HuH-7.5 (cell line): ENCODE measurements at regions not wholly inside any gene's neighbourhood (a gene's known extent, or its start where the extent isn't known, plus 50 kb on each side); places are given as distances from the start of the nearest gene placed in this dataset.
"Not testable (repeated sequence)": the region's sequence is repeated elsewhere in the genome, so short reads cannot be mapped to it uniquely, and the experiment has no call there.

Experiments
- DNase-seq: peaks from one replicate; pipeline ENCODE4 v3.0.0; 2011; ENCODE audit warnings: low spot score

GRCh38 chr4:33467291-33467690 lies 2747.1 kb downstream of the PCDH7 start:
- no peak for DNase-seq

GRCh38 chr4:33470805-33471204 lies 2750.6 kb downstream of the PCDH7 start:
- DNase-seq: no peak

GRCh38 chr4:33477715-33478114 lies 2757.5 kb downstream of the PCDH7 start:
- DNase-seq: no peak

DNA sequence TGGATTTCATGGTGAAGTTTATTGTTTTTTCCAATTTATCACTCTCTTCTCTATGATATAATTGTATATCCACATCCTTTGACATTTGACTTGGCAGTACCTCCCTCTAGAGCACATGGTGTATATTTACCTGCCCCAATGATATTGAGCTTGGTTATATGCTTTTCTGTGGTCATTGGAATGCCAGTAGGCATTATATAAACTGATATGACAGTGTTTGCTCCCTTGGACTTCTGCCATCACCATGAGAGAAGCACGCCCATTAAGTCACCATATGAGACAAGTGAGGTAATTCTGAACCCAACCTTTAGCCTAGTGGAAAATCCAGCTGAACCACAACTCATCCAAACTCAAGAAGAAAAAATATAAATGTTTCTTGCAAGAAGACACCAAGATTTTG lies 2761.5 kb downstream of the ARAP2 start:
- DNase-seq: no peak

GRCh38 chr4:33485111-33485510 lies 2759.2 kb downstream of the ARAP2 start:
- DNase-seq: no peak

DNA sequence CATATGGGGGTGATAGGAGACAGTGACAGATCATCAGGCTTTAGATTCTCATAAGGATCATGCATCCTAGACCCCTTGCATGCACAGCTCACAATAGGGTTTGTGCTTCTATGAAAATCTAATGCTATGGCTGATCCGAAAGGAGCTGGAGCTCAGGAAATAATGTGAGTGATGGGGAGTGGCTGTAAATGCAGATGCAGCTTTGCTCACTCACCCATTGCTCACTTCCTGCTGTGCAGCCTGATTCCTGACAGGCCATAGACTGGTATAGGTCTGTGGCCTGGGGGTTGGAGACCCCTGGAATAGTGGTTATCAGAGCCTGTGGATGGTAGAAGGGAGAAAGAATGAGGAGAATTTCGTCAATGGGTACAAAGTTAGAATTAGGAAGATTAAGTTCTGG lies 2751.1 kb downstream of the ARAP2 start:
- no peak for DNase-seq

DNA sequence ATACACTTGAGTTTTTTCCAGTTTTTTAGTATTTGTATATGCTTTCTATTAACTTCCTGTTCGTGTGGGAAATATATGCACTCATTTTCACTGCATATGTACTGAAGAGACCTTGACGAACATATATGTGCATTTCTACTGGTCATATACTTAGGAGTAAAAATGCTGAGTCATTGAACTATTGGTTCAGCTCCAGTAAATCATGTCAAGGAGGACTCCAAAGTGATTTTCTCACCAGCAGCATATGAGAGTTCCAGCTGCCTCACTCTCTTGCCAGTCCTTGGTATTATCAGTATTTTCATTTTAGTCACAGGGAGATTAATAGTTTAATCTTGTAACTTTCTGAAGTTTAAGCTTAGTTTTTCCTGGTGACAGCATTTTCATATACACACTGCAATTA lies 2750.2 kb downstream of the ARAP2 start:
- no peak for DNase-seq

DNA sequence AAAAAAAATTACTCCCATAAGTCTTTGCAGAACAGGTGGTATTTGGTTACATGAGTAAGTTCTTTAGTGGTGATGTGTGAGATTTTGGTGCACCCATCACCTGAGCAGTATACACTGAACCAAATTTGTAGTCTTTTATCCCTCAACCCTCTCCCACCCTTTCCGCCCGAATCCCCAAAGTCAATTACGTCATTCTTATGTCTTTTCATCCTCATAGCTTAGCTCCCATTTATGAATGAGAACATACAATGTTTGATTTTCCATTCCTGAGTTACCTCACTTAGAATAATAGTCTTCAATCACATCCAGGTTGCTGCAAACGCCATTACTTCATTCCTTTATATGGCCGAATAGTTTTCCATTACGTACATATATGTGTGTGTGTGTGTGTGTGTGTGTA lies 2742.7 kb downstream of the ARAP2 start:
- not testable (repeated sequence) for DNase-seq

GRCh38 chr4:33512397-33512796 lies 2731.9 kb downstream of the ARAP2 start:
- DNase-seq: no peak

- no peak for DNase-seq
Measured at GRCh38 chr4:33518856-33519255, 2725.5 kb downstream of the ARAP2 start.

DNA sequence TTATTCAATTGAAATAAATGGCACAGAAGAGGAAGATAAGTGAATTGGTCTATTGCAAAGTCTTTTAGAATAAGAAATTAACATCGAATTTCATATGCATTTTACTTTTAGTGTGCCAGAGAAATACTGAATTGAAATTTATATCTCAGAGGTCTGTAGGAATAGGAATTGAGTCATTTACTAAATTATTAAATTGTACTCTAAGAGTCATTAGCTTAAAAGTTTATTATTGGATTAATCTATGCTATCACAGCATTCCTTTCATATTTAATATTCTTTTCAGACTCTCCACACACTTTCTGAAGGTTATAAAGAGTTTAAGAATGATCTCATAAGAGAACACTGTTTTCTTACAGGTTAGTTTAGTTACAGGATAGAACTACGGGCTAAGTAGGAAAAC lies 2711.5 kb downstream of the ARAP2 start:
- DNase-seq: no peak

- DNase-seq: no peak
Measured at GRCh38 chr4:33536898-33537297, 2707.4 kb downstream of the ARAP2 start.

- DNase-seq: no peak
Measured at GRCh38 chr4:33537527-33537926, 2706.8 kb downstream of the ARAP2 start.

DNA sequence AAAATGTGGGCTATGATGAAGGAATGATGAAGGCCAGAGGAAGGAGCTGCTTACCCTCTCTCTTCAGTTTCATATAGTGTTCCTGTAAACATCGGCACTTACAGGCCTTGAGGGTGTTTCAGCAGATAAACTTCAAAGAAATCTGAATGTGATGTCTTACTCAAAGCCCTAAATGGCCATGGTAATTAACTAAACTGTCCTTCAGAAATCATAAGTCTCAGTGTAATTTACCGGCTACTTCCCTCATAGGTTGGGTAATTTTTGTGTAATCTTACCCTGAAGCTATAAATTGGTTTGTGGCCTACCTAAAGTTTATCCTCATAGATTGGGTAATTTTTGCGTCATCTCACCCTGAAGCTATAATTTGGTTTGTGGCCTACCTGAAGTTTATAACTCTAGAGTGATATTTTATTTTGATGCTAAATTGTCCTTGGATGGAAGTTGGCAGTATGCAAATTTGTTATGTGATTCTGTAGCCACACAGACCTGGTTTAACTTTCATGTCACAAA lies 2700.3 kb downstream of the ARAP2 start:
- no peak for DNase-seq

DNA sequence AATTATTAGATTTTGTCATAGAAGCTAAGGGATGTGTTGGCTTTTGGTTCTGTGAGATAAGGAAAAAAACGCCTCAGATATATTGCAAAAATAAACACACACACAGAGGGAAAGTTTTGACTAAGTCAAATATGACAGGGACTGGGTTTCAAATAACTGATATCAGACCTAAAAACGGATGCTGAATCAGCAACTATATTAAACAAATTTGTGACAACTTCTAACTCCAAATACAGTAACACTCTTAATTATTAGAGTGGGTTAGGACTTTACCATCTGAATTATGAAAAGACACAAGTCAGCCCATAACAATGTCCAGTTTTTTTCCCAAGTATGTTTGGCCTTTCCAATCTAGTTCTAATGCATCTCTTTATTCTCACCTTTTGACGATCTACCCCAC lies 2693.1 kb downstream of the ARAP2 start:
- DNase-seq: no peak

DNA sequence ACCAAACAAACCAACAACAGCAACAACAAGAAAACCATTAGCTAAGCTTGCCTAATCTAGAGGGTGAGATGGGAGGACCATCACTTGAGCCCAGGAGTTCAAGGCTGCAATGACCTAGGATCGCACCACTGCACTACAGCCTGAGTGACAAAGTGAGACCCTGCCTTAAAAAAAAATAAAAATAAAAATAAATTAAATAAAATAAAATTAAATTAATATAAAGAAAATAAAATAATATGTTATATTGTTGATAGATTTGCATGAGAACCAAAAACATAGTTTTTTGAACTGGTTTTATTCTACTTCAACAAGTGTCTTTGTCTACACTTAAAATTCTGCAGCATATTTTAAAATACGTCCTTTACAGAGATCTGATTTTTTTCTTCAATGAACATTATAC lies 2683.1 kb downstream of the ARAP2 start:
- DNase-seq: no peak

- no peak for DNase-seq
Measured at GRCh38 chr4:33566649-33567048, 2677.7 kb downstream of the ARAP2 start.

- DNase-seq: no peak
Measured at GRCh38 chr4:33577791-33578190, 2666.5 kb downstream of the ARAP2 start.

DNA sequence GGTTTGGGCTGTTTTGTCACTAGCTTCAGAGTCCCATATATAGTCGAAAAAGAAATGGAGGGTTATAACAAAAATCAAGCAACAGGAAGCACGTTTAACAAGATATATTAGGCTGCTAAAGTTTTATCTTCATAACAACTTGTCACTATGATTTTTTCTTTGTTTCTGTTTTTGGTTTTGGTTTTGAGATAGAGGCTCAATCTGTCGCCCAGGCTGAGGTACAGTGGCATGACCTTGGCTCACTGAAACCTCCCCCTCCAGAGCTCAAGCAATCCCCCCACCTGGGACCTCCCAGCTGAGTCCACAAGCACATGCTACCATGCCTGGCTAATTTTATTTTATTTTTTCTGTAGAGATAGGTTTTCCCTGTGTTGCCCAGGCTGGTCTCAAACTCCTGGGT lies 2664.4 kb downstream of the ARAP2 start:
- DNase-seq: no peak

DNA sequence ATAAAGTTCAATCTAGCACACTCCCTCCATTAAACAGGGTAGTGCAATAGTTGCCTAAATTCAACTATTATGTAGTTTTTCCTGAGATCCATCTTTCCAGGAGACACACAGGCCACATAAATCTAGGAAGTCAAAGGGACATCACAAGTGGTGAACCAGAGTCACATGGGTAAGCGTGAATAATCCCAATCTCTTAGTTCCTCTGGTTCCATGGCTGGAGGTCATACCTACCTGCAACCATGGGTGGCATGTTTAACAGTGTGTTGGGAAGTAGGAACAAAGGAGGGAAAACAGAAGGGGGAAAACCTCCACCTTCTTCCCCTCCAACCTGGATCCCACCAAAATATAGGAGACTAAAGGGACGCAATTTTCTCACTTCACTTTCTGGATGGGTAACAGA lies 2651.6 kb downstream of the ARAP2 start:
- no peak for DNase-seq

GRCh38 chr4:33606951-33607350 lies 2637.4 kb downstream of the ARAP2 start:
- DNase-seq: no peak

GRCh38 chr4:33616121-33616520 lies 2628.2 kb downstream of the ARAP2 start:
- DNase-seq: no peak

GRCh38 chr4:33625748-33626147 lies 2618.6 kb downstream of the ARAP2 start:
- no peak for DNase-seq

GRCh38 chr4:33626221-33626620 lies 2618.1 kb downstream of the ARAP2 start:
- DNase-seq: no peak

DNA sequence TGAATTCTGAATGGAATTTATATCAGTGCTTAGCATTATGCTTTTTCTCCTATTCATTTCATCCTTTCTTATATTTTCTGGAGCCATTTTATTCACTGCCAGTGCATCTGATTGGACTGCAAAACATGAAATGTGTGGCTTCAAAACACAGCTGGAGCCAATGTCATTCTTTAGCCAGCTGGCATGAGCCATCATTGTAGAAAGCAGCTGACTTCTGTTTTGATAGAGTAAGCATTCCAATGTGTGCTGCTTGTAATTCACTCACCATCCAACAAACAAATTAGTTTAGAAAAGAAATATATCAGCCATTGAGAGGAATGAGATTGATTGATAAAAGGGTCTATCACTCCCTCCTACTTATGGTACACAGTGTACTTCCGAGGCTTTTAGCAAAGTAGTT lies 2616.0 kb downstream of the ARAP2 start:
- DNase-seq: no peak
